ENCODE measurements at regions not wholly inside any gene's neighbourhood (a gene's known extent, or its start where the extent isn't known, plus 50 kb on each side); places are given as distances from the start of the nearest gene placed in this dataset.

DNA sequence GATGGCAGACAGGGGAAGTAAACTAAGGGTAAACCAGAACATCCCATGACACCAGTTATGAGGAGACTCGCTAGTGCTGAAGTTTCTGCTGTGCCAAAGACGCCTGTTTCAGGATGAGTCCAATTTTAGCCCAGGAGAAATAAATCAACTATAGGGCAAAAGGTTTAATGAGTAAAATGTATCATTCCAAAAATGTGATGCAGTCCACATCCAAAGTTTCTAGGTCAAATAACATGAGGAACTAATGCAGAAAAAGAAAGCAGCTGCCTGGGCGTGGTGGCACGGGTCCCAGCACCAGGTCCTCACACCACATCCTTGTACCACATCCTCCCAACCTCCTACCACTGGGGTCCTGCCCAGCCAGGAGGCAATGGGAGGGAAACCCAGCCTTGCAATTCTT lies 126.9 kb upstream of the CTAGE1 start:
- TF ChIP-seq, protein P1, sequence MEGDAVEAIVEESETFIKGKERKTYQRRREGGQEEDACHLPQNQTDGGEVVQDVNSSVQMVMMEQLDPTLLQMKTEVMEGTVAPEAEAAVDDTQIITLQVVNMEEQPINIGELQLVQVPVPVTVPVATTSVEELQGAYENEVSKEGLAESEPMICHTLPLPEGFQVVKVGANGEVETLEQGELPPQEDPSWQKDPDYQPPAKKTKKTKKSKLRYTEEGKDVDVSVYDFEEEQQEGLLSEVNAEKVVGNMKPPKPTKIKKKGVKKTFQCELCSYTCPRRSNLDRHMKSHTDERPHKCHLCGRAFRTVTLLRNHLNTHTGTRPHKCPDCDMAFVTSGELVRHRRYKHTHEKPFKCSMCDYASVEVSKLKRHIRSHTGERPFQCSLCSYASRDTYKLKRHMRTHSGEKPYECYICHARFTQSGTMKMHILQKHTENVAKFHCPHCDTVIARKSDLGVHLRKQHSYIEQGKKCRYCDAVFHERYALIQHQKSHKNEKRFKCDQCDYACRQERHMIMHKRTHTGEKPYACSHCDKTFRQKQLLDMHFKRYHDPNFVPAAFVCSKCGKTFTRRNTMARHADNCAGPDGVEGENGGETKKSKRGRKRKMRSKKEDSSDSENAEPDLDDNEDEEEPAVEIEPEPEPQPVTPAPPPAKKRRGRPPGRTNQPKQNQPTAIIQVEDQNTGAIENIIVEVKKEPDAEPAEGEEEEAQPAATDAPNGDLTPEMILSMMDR (IDR thresholded peaks at IDR 0.05) = no peak
- TF ChIP-seq POLR2A (IDR thresholded peaks at IDR 0.05) = no peak

All from Peyer's patch (tissue), 4 donors.